Endothelial cell of umbilical vein (primary cell): ENCODE measurements at regions not wholly inside any gene's neighbourhood (a gene's known extent, or its start where the extent isn't known, plus 50 kb on each side); places are given as distances from the start of the nearest gene placed in this dataset.

Source experiments
- BruUV-seq: library from RNA; stranded (reverse); fragments of 400-500 nt; replicated peaks from 2 replicates; lab custom pipeline; 2021; lab: Mats Ljungman, UMichigan
- CTCF ChIA-PET: fragments of 300-600, 350-600 bp; sonication (Branson Sonifier 250); formaldehyde crosslinking; loops from one replicate; lab custom pipeline; 2021; ENCODE audit warnings: antibody characterized with exemption, inconsistent platforms; lab: Charles Lee
- POLR2A ChIA-PET: fragments of 300-600, 350-600 bp; sonication (Branson Sonifier 250); formaldehyde crosslinking; loops from one replicate; lab custom pipeline; 2021; ENCODE audit warnings: antibody characterized with exemption, inconsistent platforms; lab: Charles Lee
- DNase-seq: peaks from one replicate; pipeline ENCODE4 v3.0.0-alpha.2; 2011; ENCODE audit warnings: low read depth, low spot score
- FAIRE-seq: peaks from 2 replicates; lab custom pipeline; 2011; peaks lifted over from hg19 to GRCh38; lab: Jason Lieb, UNC
- H2AFZ ChIP-seq: 2 replicates; pipeline ENCODE4 v1.6.0; 2012; ENCODE audit warnings: low read depth, low read length, control low read depth, inconsistent platforms
- H3K27ac ChIP-seq: 2 replicates; pipeline ENCODE4 v1.5.1; 2011; ENCODE audit warnings: low read depth, mild to moderate bottlenecking, control low read depth, low read length, moderate library complexity; ENCODE audit not compliant: insufficient read depth
- H3K27me3 ChIP-seq, 2 experiments: 2 replicates each; pipeline versions ENCODE4 v1.6.0 to v1.6.1; 2011; ENCODE audit warnings: low read length in 2 of 2, mixed read lengths in 1 of 2; ENCODE audit not compliant: control insufficient read depth in 2 of 2, insufficient read depth in 2 of 2
- H3K36me3 ChIP-seq, 2 experiments: 2 replicates in 1 of 2; 3 replicates in 1 of 2; pipeline ENCODE4 v1.5.1; 2011; ENCODE audit warnings: low read length in 2 of 2, mild to moderate bottlenecking in 1 of 2, moderate library complexity in 1 of 2; ENCODE audit not compliant: control insufficient read depth in 2 of 2, insufficient read depth in 2 of 2; ENCODE audit errors: extremely low read depth in 1 of 2
- H3K4me1 ChIP-seq: 3 replicates; pipeline ENCODE4 v1.5.1; 2011; ENCODE audit warnings: mild to moderate bottlenecking, low read length; ENCODE audit not compliant: control insufficient read depth, insufficient read depth; ENCODE audit errors: extremely low read depth
- H3K4me2 ChIP-seq: 2 replicates; pipeline ENCODE4 v1.6.1; 2011; ENCODE audit warnings: low read length, control low read depth, mixed read lengths; ENCODE audit not compliant: insufficient read depth
- H3K4me3 ChIP-seq, 3 experiments: fragments of 200-600 bp in 1 of 3; sonication (generic), shearing (Covaris generic) in 1 of 3; replicated peaks in 1 of 3; 2 replicates each; pipeline ENCODE4 v1.5.1; 2011 to 2016; ENCODE audit warnings: control low read depth in 3 of 3, low read length in 3 of 3, mild to moderate bottlenecking in 2 of 3, inconsistent platforms in 1 of 3, low read depth in 1 of 3, moderate library complexity in 1 of 3; ENCODE audit not compliant: insufficient read depth in 1 of 3
- H3K79me2 ChIP-seq: 2 replicates; pipeline ENCODE4 v1.6.0; 2012; ENCODE audit warnings: low read length, inconsistent platforms; ENCODE audit not compliant: control insufficient read depth, insufficient read depth
- H3K9ac ChIP-seq: replicated peaks from 2 replicates; pipeline ENCODE3; 2011; ENCODE audit warnings: low read length, control low read depth; ENCODE audit not compliant: insufficient read depth; ENCODE audit errors: extremely low read depth
- H3K9me1 ChIP-seq: replicated peaks from 3 replicates; pipeline ENCODE4 v1.6.0; 2011; ENCODE audit warnings: mild to moderate bottlenecking, low read length; ENCODE audit not compliant: control insufficient read depth, insufficient read depth; ENCODE audit errors: extremely low read depth
- H3K9me3 ChIP-seq: replicated peaks from 2 replicates; pipeline ENCODE4 v1.5.1; 2012; ENCODE audit warnings: low read length, inconsistent platforms; ENCODE audit not compliant: control insufficient read depth, insufficient read depth
- H4K20me1 ChIP-seq: replicated peaks from 2 replicates; pipeline ENCODE3; 2011; ENCODE audit warnings: mild to moderate bottlenecking, low read length; ENCODE audit not compliant: control insufficient read depth, insufficient read depth; ENCODE audit errors: extremely low read depth
- EZH2 ChIP-seq: IDR thresholded peaks from 2 replicates; pipeline ENCODE4 v1.6.1; 2012; ENCODE audit warnings: borderline replicate concordance, low read depth, mild to moderate bottlenecking, moderate library complexity, low read length, inconsistent platforms; ENCODE audit not compliant: severe bottlenecking
- FOS ChIP-seq: IDR thresholded peaks from 2 replicates; pipeline ENCODE4 v1.6.1; 2011; ENCODE audit warnings: mild to moderate bottlenecking, low read length, moderate library complexity, borderline replicate concordance; ENCODE audit not compliant: insufficient read depth
- GATA2 ChIP-seq: IDR thresholded peaks from 2 replicates; pipeline ENCODE4 v1.7.0; 2011; ENCODE audit warnings: low read depth, mild to moderate bottlenecking, moderate library complexity, mixed read lengths, low read length; ENCODE audit not compliant: insufficient read length, insufficient read depth
- JUN ChIP-seq: IDR thresholded peaks from 2 replicates; pipeline ENCODE4 v1.6.1; 2011; ENCODE audit warnings: borderline replicate concordance, low read depth; ENCODE audit not compliant: insufficient read length, insufficient read depth
- MAX ChIP-seq: IDR thresholded peaks from 2 replicates; pipeline ENCODE4 v1.6.1; 2011; ENCODE audit not compliant: insufficient read depth, insufficient read length
- MYC ChIP-seq: IDR thresholded peaks from one replicate; pipeline ENCODE4 v1.6.1; 2011; ENCODE audit warnings: mild to moderate bottlenecking, low read depth, low read length
- POLR2A ChIP-seq: IDR thresholded peaks from 2 replicates; pipeline ENCODE4 v1.6.1; 2012; ENCODE audit warnings: low read depth, mild to moderate bottlenecking, control low read depth, low read length
- POLR2AphosphoS5 ChIP-seq: IDR thresholded peaks from 2 replicates; pipeline ENCODE4 v1.6.1; 2012; ENCODE audit warnings: low read depth, mild to moderate bottlenecking, control low read depth, low read length, moderate library complexity; ENCODE audit not compliant: insufficient read depth
- dilution Hi-C: fragments of 300-500 bp; cut with MboI; formaldehyde crosslinking; loops from one replicate; pipeline ENCODE4 v1.15.0; 2019; ENCODE audit warnings: low sequenced_read_pairs; ENCODE audit not compliant: extremely low pct_ligation_motif_present
- intact Hi-C: fragments of 100-400 bp; cut with micrococcal nuclease; formaldehyde crosslinking; loops from one replicate; pipeline ENCODE4 v1.10.0; 2022
- TF ChIP-seq, protein P1 (sequence below), 2 donors: IDR thresholded peaks; 1 replicate in 1 of 2; 2 replicates in 1 of 2; pipeline ENCODE4 v1.5.1; 2011; ENCODE audit warnings: low read length in 2 of 2, mild to moderate bottlenecking in 2 of 2, moderate library complexity in 2 of 2, control low read depth in 1 of 2, inconsistent platforms in 1 of 2, low read depth in 1 of 2; ENCODE audit not compliant: insufficient read depth in 1 of 2; ENCODE audit errors: extremely low read depth in 1 of 2

- no peak for FAIRE-seq
- ChIA-PET CTCF (no interaction called here), POLR2A (no interaction called here)
- no peak overlapping the region for H3K4me2 ChIP-seq
- H3K27me3 ChIP-seq, result no peaks in the 10 kb centered on the region
- H3K27ac ChIP-seq, result no peak overlapping the region
- intact Hi-C loops, result no loop called here
- TF ChIP-seq POLR2AphosphoS5 (no peak), JUN (no peak), FOS (no peak), MYC (no peak), MAX (no peak), EZH2 (no peak), POLR2A (no peak), GATA2 (no peak)
- TF ChIP-seq, protein P1, sequence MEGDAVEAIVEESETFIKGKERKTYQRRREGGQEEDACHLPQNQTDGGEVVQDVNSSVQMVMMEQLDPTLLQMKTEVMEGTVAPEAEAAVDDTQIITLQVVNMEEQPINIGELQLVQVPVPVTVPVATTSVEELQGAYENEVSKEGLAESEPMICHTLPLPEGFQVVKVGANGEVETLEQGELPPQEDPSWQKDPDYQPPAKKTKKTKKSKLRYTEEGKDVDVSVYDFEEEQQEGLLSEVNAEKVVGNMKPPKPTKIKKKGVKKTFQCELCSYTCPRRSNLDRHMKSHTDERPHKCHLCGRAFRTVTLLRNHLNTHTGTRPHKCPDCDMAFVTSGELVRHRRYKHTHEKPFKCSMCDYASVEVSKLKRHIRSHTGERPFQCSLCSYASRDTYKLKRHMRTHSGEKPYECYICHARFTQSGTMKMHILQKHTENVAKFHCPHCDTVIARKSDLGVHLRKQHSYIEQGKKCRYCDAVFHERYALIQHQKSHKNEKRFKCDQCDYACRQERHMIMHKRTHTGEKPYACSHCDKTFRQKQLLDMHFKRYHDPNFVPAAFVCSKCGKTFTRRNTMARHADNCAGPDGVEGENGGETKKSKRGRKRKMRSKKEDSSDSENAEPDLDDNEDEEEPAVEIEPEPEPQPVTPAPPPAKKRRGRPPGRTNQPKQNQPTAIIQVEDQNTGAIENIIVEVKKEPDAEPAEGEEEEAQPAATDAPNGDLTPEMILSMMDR (IDR thresholded peaks at IDR 0.05; ENCODE audit: extremely low read depth in 1 of 2, insufficient read depth in 1 of 2, low read depth in 1 of 2, low read length in 2 of 2), result no peak
- H3K9me3 ChIP-seq, result no peaks in the 10 kb centered on the region
- H3K4me3 ChIP-seq, result no peak overlapping the region
- no peaks in the 10 kb centered on the region for H3K36me3 ChIP-seq
- BruUV-seq, result no TSS peak
- no peaks in the 10 kb centered on the region for H3K9me1 ChIP-seq
- H2AFZ ChIP-seq, result no peak overlapping the region
- H3K9ac ChIP-seq, result no peak overlapping the region
- dilution Hi-C loops, result no loop called here
- no peaks in the 10 kb centered on the region for H4K20me1 ChIP-seq
- H3K4me1 ChIP-seq, result no peaks in the 10 kb centered on the region
- no peaks in the 10 kb centered on the region for H3K79me2 ChIP-seq
- no peak for DNase-seq
Observed at GRCh38 chr1:55826381-55827080, 611.4 kb upstream of the USP24 start.
